ENCODE measurements at regions not wholly inside any gene's neighbourhood (a gene's known extent, or its start where the extent isn't known, plus 50 kb on each side); places are given as distances from the start of the nearest gene placed in this dataset.

DNA sequence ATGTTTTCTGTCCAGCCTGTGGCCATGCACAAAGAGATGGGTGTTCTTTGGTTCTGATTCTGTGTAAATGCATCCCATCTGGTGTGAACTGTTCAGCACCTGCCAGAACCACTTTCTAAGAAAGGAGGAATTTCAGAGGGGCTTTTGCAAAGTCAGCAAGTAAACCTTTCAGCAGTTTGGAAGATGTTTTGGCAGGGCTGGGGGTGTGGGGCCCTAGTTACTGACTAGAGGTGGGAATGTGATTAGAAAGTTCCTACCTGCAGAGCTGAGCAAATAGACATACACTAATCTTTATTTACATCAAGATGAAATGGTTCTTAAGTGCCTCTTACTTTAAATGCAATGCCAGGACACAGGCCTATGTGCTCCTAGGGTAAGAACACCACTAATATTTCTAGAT lies 378.1 kb upstream of the USP24 start:
- DNase-seq: no peak

DNA sequence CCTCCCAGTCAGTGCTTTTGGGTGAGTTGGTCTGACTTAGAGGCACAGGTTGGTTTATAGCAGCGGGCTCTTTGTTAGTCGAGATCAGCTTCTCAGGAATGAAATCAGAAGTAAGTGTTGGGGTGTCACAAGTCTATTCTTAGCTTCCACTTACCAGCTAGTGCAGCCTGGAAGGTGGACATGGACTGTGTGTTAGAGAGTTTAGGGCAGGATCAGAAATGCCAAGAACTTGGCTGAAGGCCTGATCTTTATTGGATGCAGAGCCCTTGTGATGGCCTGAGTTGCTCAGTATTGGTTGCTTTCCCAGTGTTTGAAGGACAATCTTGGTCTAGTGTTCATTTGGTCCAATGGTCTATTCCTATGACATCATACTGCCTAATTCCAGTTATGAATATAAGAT lies 377.0 kb upstream of the USP24 start:
- DNase-seq: no peak

- peak; percentile 48 for DNase-seq
Measured at GRCh38 chr1:55589671-55590297, 374.6 kb upstream of the USP24 start.

GRCh38 chr1:55588309-55588708 lies 373.1 kb upstream of the USP24 start:
- no peak for DNase-seq

DNA sequence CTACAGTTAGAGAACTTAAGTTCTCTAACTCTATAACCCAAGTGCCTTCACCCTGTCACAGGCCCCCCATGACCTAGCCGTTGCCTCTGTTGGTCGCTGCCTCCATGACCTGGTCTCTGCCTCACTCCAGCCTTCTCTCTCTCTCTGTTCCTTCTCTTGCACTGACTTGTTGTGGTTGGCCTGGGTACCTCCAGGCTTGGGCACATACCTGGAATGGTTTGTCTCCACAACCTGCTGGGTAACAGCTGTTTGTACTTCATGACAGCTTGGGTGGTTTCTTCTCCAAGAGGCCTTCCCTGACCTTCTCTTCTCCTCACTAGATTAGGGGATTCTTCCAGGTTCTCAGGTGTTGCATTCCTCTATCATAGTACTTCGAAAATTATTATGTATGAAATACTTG lies 371.6 kb upstream of the USP24 start:
- DNase-seq: no peak

GRCh38 chr1:55585402-55585792 lies 370.2 kb upstream of the USP24 start:
- no peak for DNase-seq

DNA sequence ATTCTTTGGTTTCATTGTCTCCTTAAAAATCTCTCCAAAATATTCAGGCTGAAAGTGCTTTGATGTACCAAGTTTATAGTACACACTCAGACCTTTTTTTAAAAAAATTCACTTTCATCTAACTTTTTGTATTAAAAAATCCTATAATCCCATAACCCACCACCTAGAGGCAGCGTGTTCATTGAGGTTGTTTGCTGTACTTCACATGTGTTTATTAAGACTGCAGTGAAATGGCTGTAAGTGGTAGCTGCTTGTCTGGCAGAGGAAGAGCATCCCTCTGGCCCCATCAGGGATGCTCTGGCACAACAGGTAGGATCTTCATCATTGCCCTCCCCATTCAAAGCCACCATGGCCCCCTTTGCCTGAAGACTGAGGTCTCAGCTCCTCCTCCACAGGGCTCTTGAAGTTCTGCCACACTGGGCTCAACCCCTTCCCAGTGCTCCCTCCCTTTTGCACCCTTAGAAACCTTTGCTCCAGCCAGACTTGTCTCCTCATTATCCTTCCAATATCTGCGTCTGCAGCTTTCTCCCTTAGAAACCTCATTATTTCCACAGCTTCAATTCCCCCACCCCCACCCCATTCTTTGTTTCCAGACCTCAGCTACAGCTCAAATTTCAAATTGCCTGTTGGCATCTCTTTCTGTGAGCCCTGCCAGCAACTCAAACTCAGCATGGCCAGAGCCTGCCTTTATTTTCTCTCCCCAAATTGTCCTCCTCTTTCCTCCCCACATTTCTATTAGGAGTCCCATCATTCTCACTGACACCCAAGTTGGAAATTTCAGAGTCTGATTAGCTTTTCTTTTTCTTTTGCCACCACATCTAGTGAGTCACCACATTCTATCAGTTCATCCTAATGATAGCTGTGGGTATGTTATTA lies 369.6 kb upstream of the USP24 start:
- DNase-seq: peak; percentile 61

- DNase-seq: no peak
Measured at GRCh38 chr1:55582084-55582483, 366.9 kb upstream of the USP24 start.

- DNase-seq: peak; percentile 93
Measured at GRCh38 chr1:55580845-55581332, 365.7 kb upstream of the USP24 start.

GRCh38 chr1:55579332-55580001 lies 364.3 kb upstream of the USP24 start:
- peak; percentile 35 for DNase-seq

DNA sequence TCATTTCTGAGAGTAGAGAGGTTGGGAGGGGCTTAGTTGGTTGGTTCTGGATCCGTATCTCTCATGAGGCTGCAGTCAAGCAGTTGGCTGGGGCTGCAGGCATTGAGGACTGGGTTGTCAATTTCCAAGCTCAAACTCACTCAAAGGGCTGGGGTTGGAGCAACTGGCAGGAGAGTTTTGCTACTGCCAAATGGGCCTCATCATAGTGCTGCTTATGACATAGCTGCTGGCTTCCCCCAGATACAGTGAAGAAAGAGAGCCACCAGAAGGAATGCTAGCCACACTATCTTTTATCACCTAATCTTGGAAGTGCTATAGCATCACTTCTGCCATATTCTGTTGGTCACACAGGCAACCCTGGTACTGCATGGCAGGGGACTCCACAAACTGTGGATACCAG lies 363.5 kb upstream of the USP24 start:
- DNase-seq: no peak

DNA sequence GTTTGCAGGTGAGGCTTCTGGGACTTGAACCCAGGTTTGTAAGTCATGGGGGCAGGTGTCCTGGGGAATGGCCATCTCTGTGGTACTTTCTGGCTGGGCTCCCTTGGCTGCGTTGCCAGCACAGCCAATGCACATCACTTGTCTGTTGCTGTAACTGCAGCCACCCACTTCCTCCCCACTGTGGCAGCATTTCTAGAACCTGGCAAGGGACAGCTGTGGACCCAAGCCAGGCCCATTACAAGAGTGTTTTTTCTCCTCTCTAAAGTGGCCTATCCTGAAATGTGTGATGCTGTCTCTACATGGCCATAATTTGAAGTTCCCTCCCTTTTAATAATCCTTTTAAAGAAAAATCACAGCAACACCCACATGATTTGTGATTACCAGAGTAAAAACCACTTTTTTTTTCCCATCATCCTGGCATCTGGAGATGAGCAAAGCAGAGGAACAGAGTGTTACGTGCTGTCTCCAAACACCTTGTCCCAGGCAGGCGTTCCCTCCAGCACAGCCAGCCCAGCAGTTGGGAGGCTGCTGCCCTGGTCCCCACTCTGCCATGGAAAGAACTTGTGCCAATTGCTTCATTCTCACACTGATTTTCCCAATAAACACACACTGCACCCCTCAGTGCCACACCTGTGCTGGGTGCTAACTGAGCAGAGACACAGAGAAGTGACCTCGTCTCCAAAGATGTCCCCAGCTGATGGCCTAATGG lies 360.6 kb upstream of the USP24 start:
- DNase-seq: no peak

DNA sequence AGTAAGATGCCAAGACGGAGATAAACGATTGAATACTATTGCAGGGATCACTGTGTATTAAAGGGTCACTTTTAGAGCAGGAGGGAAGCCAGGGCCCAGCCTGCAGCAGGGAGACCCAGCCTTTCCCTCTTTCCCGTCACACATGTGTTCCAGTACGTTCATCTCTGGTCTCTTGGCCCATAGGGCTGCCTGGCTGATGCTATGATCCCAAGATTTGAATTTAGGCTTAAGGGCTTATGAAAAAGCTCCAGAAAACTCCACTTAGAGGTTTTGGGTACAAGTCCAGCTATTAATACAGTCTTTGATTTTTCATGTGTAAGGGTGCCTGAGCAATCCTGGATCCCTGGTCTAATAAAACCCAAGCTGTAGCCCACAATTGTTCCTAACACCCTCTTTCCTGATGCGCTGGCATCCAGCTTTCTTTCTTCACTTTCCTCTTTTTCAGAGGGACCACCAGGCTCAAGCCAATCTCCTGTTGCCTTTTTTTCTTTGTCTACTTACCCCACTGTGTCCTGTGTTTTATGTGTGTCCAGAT lies 359.6 kb upstream of the USP24 start:
- no peak for DNase-seq

DNA sequence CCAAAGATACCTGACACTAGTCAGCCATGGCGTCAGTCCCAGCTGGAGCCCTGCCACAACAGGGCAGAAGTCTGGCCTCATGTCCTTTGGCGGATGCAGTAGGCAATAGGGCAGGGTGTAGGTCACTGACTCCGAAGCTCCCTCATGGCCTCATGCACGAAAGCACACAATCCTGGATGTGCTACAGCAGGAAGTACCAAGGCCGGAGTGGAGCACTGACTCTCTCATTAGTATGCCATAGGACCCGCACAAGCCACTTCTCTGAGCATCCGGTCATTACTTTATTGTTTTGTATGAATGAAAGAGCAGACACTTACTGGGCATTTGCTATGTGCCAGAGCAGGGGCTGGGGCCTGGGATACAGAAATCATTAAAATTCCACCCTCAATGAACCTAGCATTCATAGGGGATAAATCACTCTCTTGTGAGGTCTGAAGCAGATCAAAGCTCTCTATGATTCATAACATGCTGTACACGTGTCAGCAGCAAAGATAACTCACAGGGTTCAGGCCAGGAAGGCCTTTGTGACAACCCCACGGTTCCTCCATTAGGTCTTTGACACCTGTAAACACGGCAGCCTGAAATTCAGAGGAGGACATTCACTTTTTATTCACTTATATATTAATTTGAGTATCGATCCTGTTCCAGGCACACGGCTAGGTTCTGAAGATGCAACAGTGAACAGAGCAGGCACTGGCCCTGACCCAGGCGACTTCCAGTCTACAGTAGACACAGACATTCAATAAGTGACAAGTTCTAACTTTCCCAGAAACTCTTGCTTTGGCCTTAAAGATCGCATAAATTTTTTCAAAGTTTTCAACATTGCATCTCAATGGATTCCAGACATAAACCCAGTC lies 357.9 kb upstream of the USP24 start:
- DNase-seq: peak; percentile 71

GRCh38 chr1:55571767-55572166 lies 356.6 kb upstream of the USP24 start:
- no peak for DNase-seq

GRCh38 chr1:55569417-55569816 lies 354.3 kb upstream of the USP24 start:
- DNase-seq: no peak

- no peak for DNase-seq
Measured at GRCh38 chr1:55568732-55569131, 353.6 kb upstream of the USP24 start.

- DNase-seq: no peak
Measured at GRCh38 chr1:55560266-55560665, 345.1 kb upstream of the USP24 start.

DNA sequence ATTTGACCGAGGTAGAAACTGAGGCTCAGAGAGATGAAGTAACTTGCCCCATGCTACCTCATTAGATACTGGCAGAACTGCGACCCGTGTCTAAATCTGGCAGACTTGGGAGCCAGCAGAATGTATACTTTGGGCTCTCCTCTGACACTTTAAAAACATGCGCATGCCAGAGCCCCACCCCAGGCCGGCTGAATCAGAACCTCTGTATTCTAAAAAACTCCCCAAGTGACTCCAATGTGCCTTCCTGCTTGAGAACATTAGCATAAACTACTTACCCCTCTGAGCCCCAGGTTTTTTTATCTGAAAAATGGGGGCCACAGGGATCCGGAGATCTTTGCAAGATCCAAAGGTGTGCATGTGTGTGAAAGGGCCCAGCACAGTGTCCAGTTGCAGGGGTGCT lies 344.7 kb upstream of the USP24 start:
- DNase-seq: no peak

- DNase-seq: no peak
Measured at GRCh38 chr1:55559161-55559611, 344.0 kb upstream of the USP24 start.

DNA sequence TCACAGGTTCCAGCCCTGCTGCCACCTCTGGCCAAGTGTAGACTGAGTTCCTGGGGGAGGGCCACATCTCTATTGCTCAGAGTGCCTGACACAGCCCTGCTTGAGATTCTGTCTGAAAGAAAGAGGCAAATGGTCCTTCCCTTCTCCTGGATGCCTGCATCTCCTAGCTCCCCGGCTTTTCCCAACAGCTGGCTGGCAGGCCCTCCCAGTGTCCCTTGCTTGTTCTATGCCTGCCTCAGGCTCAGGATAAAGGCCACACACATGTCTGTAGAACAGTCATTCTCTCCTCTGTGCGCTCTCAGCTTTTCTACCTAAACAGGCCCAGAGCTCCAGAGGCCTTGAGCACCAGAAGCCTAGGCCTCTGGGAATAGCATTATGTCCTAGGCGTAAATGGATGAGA lies 343.4 kb upstream of the USP24 start:
- no peak for DNase-seq

All from fibroblast of skin of scalp (primary cell).